ENCODE measurements at regions not wholly inside any gene's neighbourhood (a gene's known extent, or its start where the extent isn't known, plus 50 kb on each side); places are given as distances from the start of the nearest gene placed in this dataset.
"Not testable (repeated sequence)": the region's sequence is repeated elsewhere in the genome, so short reads cannot be mapped to it uniquely, and the experiment has no call there.

- Histone ChIP-seq H3K9me3 (ENCODE audit: control insufficient read depth, low read length) (no peaks in the 10 kb centered on the region), H3K4me3 (ENCODE audit: low read length) (no peak overlapping the region), H3K4me1 (ENCODE audit: control insufficient read depth, insufficient read depth, low read length) (no peaks in the 10 kb centered on the region), H3K27me3 (ENCODE audit: control insufficient read depth, insufficient read depth) (no peaks in the 10 kb centered on the region), H3K27ac (ENCODE audit: low read length) (no peak overlapping the region)
- DNase-seq = no peak
- WGBS = 70% methylated on average over 2 of the region's 2 CpGs
- intact Hi-C loops (cut with DNase I) = no loop called here
- no peak for ATAC-seq
These were observed 127.6 kb downstream of the PMAIP1 start for GRCh38 chr18:60027397-60027796.

DNA sequence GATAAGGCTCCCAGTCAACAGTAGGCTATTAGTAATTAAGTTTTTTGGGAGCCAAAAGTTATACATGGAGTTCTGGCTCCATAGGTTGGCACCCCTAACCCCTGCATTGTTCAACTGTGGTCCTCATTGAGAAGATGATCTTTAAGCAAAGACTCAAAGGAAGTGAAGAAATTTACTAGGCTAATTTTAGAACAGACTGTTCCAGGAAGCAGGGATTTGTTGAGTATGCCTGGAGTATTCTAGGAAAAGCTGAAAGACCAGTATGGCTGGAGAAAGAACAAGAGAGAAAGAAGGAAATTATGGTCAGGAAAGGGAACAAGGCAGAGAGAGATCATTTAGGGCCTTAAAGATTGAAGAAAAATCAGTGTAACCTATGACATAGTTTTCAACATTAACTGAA lies 125.1 kb downstream of the PMAIP1 start:
- no peak overlapping the region for H3K4me3 ChIP-seq (ENCODE audit: low read length)
- intact Hi-C loops (cut with DNase I) = no loop called here
- DNase-seq (no peak), ATAC-seq (no peak)
- H3K9me3 ChIP-seq (ENCODE audit: control insufficient read depth, low read length) = no peaks in the 10 kb centered on the region
- H3K27ac ChIP-seq (ENCODE audit: low read length) = no peak overlapping the region
- H3K4me1 ChIP-seq (ENCODE audit: control insufficient read depth, insufficient read depth, low read length) = no peaks in the 10 kb centered on the region
- H3K27me3 ChIP-seq (ENCODE audit: control insufficient read depth, insufficient read depth) = no peaks in the 10 kb centered on the region

- ATAC-seq = no peak
- intact Hi-C loops (cut with DNase I) = no loop called here
- Histone ChIP-seq H3K4me1 (ENCODE audit: control insufficient read depth, insufficient read depth, low read length) (no peaks in the 10 kb centered on the region), H3K27ac (ENCODE audit: low read length) (no peak overlapping the region), H3K4me3 (ENCODE audit: low read length) (no peak overlapping the region), H3K27me3 (ENCODE audit: control insufficient read depth, insufficient read depth) (no peaks in the 10 kb centered on the region), H3K9me3 (ENCODE audit: control insufficient read depth, low read length) (no peaks in the 10 kb centered on the region)
- DNase-seq = no peak
- WGBS = 47% methylated on average over 3 of the region's 3 CpGs
These were observed 124.5 kb downstream of the PMAIP1 start for GRCh38 chr18:60024345-60024744.

GRCh38 chr18:60022671-60023276 lies 123.0 kb downstream of the PMAIP1 start:
- Histone ChIP-seq H3K9me3 (ENCODE audit: control insufficient read depth, low read length) (no peaks in the 10 kb centered on the region), H3K27me3 (ENCODE audit: control insufficient read depth, insufficient read depth) (no peaks in the 10 kb centered on the region), H3K4me1 (ENCODE audit: control insufficient read depth, insufficient read depth, low read length) (no peaks in the 10 kb centered on the region), H3K27ac (ENCODE audit: low read length) (no peak overlapping the region), H3K4me3 (ENCODE audit: low read length) (no peak overlapping the region)
- DNase-seq = no peak
- ATAC-seq = no peak
- 58% methylated on average over 2 of the region's 2 CpGs for WGBS
- intact Hi-C loops (cut with DNase I) = no loop called here

DNA sequence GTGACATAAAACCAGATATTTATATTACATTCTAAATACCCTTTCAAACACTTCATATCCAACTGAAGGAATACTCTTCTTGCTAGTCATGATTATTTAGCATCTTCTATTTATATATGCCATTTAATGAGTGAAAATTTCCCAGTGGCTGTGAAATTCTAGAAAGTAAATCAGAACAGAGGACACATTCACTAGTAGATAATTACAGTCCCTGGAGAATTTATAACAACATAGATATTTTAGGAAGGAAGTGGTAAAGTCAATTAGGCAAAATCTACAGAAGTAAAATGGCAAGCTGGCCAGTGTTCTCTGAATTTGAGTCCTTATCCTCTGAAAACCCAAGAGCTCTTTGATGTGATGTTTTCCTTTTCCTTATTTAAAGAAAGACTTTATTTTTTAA lies 121.8 kb downstream of the PMAIP1 start:
- no peak for DNase-seq
- no peak overlapping the region for H3K4me3 ChIP-seq (ENCODE audit: low read length)
- ATAC-seq = no peak
- no peaks in the 10 kb centered on the region for H3K27me3 ChIP-seq (ENCODE audit: control insufficient read depth, insufficient read depth)
- intact Hi-C loops (cut with DNase I) = no loop called here
- no peaks in the 10 kb centered on the region for H3K9me3 ChIP-seq (ENCODE audit: control insufficient read depth, low read length)
- no peak overlapping the region for H3K27ac ChIP-seq (ENCODE audit: low read length)
- H3K4me1 ChIP-seq (ENCODE audit: control insufficient read depth, insufficient read depth, low read length) = no peaks in the 10 kb centered on the region

- Histone ChIP-seq H3K9me3 (ENCODE audit: control insufficient read depth, low read length) (no peaks in the 10 kb centered on the region), H3K4me3 (ENCODE audit: low read length) (no peak overlapping the region), H3K27me3 (ENCODE audit: control insufficient read depth, insufficient read depth) (no peaks in the 10 kb centered on the region), H3K4me1 (ENCODE audit: control insufficient read depth, insufficient read depth, low read length) (no peaks in the 10 kb centered on the region), H3K27ac (ENCODE audit: low read length) (no peak overlapping the region)
- no peak for DNase-seq
- no peak for ATAC-seq
- WGBS = 88% methylated on average over 7 of the region's 7 CpGs
- intact Hi-C loops (cut with DNase I) = no loop called here
These were observed 120.5 kb downstream of the PMAIP1 start for GRCh38 chr18:60020107-60020925.

GRCh38 chr18:60019463-60019840 lies 119.7 kb downstream of the PMAIP1 start:
- H3K27ac ChIP-seq (ENCODE audit: low read length) = no peak overlapping the region

DNA sequence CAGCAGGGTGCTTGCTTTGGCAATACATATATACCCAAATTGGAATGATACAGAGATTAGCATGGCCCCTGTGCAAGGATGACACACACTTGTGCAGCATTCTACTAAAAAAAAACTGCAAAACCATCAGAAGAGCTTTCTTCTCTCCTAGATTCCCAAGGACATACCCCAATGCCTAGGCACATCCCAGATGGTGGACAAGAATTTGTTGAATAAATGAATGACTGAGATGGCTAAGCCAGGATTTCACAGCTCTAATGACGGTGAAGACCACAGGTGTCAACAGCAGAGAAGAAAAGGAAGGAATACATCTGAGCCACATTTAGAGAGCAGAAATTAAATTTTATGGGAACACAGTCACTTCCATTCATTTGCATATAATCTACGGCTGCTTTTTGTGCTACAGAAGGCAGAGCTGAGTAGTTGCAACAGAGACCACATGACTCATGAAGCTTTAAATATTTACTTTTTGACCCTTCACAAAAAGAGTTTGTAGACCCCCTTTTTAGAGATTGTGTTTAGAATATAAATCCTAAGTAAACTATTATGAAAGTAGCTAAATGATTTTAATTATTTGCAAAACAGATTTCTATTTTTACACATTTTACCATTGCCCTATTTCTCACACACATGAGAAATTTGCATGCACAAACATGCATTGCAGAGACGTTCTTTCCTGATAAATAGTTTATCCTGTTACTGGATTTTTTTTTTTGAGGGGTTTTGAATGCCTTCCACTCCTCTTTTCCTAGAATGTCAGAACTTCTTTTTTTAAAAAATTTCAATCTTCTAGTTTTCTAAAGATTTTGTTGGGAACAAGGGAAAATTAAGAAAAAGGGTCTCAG lies 119.0 kb downstream of the PMAIP1 start:
- H3K27me3 ChIP-seq (ENCODE audit: control insufficient read depth, insufficient read depth) = no peaks in the 10 kb centered on the region
- intact Hi-C loops (cut with DNase I) = no loop called here
- H3K9me3 ChIP-seq (ENCODE audit: control insufficient read depth, low read length) = no peaks in the 10 kb centered on the region
- 26% methylated on average over 3 of the region's 3 CpGs for WGBS
- H3K27ac ChIP-seq (ENCODE audit: low read length) = no peak overlapping the region
- DNase-seq (no peak), ATAC-seq (no peak)
- no peaks in the 10 kb centered on the region for H3K4me1 ChIP-seq (ENCODE audit: control insufficient read depth, insufficient read depth, low read length)
- no peak overlapping the region for H3K4me3 ChIP-seq (ENCODE audit: low read length)

More at GRCh38 chr18:60019463-60019840, 119.7 kb downstream of the PMAIP1 start:
- no peaks in the 10 kb centered on the region for H3K27me3 ChIP-seq (ENCODE audit: control insufficient read depth, insufficient read depth)
- H3K4me3 ChIP-seq (ENCODE audit: low read length) = no peak overlapping the region
- ATAC-seq (no peak), DNase-seq (no peak)
- H3K9me3 ChIP-seq (ENCODE audit: control insufficient read depth, low read length) = no peaks in the 10 kb centered on the region
- H3K4me1 ChIP-seq (ENCODE audit: control insufficient read depth, insufficient read depth, low read length) = no peaks in the 10 kb centered on the region
- intact Hi-C loops (cut with DNase I) = no loop called here
- 86% methylated on average over 4 of the region's 4 CpGs for WGBS

DNA sequence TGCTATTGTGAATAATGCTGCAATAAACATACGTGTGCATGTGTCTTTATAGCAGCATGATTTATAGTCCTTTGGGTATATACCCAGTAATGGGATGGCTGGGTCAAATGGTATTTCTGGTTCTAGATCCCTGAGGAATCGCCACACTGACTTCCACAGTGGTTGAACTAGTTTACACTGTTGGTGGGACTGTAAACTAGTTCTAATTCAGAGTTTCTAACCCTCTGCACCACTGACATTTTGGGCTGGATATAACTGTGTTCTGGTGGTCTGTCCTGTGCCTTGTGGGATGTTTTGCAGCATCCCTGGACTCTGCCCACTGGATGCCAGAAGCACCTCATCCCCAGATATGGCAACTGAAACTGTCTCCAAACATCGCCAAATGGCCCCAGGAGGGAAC lies 118.3 kb downstream of the PMAIP1 start:
- 85% methylated on average over 2 of the region's 3 CpGs for WGBS
- H3K27me3 ChIP-seq (ENCODE audit: control insufficient read depth, insufficient read depth); H3K9me3 ChIP-seq (ENCODE audit: control insufficient read depth, low read length); intact Hi-C loops (cut with DNase I); H3K4me1 ChIP-seq (ENCODE audit: control insufficient read depth, insufficient read depth, low read length); DNase-seq; H3K4me3 ChIP-seq (ENCODE audit: low read length); ATAC-seq; H3K27ac ChIP-seq (ENCODE audit: low read length): not testable (repeated sequence)

DNA sequence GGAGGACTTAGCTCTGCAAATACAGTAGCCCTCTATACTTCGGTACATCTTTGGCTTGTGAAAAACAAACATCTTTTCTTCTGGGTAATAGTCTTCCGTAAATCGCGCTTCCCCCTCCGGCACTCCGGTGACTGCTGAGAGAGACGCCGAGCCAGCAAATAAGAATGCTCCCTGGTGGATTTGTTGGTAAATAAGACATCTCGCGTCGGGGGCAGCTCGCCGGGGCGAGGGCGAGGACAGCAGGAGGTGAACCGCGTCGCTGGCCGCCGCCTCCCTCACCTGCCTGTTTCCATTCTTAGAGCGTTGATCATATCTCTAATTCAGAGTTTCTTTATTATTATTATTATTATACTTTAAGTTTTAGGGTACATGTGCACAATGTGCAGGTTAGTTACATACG lies 117.6 kb downstream of the PMAIP1 start:
- H3K4me1 ChIP-seq (ENCODE audit: control insufficient read depth, insufficient read depth, low read length) = no peaks in the 10 kb centered on the region
- no peaks in the 10 kb centered on the region for H3K9me3 ChIP-seq (ENCODE audit: control insufficient read depth, low read length)
- H3K27me3 ChIP-seq (ENCODE audit: control insufficient read depth, insufficient read depth) = no peaks in the 10 kb centered on the region
- 96% methylated on average over 21 of the region's 22 CpGs for WGBS
- H3K27ac ChIP-seq (ENCODE audit: low read length) = no peak overlapping the region
- no peak for ATAC-seq
- no peak for DNase-seq
- intact Hi-C loops (cut with DNase I) = no loop called here
- H3K4me3 ChIP-seq (ENCODE audit: low read length) = no peak overlapping the region

GRCh38 chr18:60015826-60016225 lies 116.0 kb downstream of the PMAIP1 start:
- ATAC-seq; H3K9me3 ChIP-seq (ENCODE audit: control insufficient read depth, low read length); intact Hi-C loops (cut with DNase I): not testable (repeated sequence)

More at GRCh38 chr18:60015826-60016225, 116.0 kb downstream of the PMAIP1 start:
- not testable (repeated sequence) for H3K4me3 ChIP-seq (ENCODE audit: low read length); DNase-seq; H3K27ac ChIP-seq (ENCODE audit: low read length); H3K4me1 ChIP-seq (ENCODE audit: control insufficient read depth, insufficient read depth, low read length); H3K27me3 ChIP-seq (ENCODE audit: control insufficient read depth, insufficient read depth)

All from right cardiac atrium (tissue), 5 donors.